HG02938 (cell line): ENCODE measurements at regions not wholly inside any gene's neighbourhood (a gene's known extent, or its start where the extent isn't known, plus 50 kb on each side); places are given as distances from the start of the nearest gene placed in this dataset.
"Not testable (repeated sequence)": the region's sequence is repeated elsewhere in the genome, so short reads cannot be mapped to it uniquely, and the experiment has no call there.

Experiments
- ATAC-seq: cut with Tn5 transposase; IDR thresholded peaks from one replicate; pipeline ENCODE4 v1.9.1; 2021; ENCODE audit warnings: mild to moderate bottlenecking, moderate library complexity; ENCODE audit not compliant: unreplicated experiment

GRCh38 chr14:71803539-71804260 lies 128.5 kb upstream of the RGS6 start:
- no peak for ATAC-seq

DNA sequence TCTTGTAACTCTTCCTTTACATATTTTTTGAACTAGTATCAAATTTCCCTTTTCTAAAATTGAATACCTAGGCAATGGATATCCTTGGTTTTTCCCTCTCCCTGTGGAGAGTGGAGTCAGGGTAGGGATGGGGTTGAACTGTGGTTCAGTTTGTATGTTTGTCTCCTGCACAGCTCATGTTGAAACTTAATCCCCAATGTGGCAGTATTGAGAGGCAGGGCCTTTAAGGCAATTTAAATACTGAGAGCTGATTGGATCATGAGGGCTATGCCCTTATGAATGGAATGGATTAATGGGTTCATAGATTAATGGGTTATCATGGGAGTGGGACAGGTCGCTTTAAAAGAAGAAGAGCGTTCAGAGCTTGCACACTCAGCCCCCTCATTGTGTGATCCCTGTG lies 127.2 kb upstream of the RGS6 start:
- no peak for ATAC-seq

DNA sequence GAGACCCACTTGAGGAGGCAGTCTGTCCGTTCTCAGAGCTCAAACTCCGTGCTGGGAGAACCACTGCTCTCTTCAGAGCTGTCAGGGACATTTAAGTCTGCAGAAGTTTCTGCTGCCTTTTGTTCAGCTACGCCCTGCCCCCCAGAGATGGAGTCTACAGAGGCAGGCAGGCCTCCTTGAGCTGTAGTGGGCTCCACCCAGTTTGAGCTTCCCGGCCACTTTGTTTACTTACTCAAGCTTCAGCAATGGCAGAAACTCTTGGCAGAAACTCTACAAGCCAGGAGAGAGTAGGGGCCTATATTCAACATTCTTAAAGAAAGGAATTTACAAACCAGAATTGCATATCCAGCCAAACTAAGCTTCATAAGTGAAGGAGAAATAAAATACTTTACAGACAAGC lies 125.2 kb upstream of the RGS6 start:
- ATAC-seq: not testable (repeated sequence)

GRCh38 chr14:71810800-71811199 lies 121.4 kb upstream of the RGS6 start:
- ATAC-seq: not testable (repeated sequence)

GRCh38 chr14:71812693-71813092 lies 119.5 kb upstream of the RGS6 start:
- ATAC-seq: no peak

DNA sequence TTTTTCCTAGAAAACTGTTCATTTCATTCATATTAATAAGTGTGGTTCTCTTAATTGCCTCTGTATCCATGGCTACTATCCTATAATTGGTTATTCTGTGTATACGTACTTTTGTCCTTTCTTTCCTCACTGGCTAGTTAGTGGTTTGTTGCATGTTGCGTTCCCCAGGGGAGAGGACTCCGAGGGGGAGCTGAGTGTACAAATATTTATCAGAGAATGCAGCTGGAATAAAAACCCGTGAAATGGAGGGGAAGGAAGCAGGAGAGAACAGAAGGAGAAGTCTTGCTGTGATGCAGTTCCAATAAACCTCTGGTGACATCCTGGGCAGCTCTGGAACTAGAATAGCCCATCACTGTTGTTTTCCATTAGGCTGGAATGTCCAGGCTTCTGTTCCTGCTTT lies 117.1 kb upstream of the RGS6 start:
- no peak for ATAC-seq

GRCh38 chr14:71824816-71825215 lies 107.4 kb upstream of the RGS6 start:
- no peak for ATAC-seq

GRCh38 chr14:71833476-71833875 lies 98.8 kb upstream of the RGS6 start:
- ATAC-seq: no peak

GRCh38 chr14:71834284-71835204 lies 97.7 kb upstream of the RGS6 start:
- no peak for ATAC-seq

- ATAC-seq: no peak
Observed at GRCh38 chr14:71852181-71852580, 80.0 kb upstream of the RGS6 start.

DNA sequence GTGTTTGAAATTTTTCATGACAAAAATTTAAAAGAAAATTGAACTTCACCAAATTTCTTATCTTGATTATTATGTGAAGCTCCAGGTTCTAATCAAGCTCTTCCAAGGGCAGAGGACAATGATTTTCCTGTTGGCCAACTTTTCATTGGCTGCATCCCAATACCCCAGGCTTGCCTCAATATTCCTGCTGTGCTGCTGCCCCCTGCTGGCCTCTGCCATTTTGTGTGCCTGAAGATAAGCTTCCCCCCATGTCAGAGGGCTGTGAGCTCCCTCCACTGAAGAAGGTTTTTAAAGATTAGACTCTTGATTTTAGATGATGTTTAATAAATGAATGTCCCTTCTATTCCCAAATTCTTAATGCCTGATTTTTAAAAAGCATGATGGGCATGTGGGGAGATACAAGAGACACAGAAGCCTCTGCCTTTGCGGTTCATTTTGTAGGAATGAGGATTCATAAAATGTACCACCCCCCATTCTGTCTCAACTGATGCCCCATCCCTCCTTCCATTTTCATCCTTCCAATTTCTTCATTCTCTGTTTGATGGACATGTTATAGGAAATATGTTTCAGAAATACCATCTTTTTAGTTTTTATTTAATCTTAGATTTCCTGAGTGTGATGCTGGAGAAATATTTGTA lies 76.7 kb upstream of the RGS6 start:
- ATAC-seq: no peak

DNA sequence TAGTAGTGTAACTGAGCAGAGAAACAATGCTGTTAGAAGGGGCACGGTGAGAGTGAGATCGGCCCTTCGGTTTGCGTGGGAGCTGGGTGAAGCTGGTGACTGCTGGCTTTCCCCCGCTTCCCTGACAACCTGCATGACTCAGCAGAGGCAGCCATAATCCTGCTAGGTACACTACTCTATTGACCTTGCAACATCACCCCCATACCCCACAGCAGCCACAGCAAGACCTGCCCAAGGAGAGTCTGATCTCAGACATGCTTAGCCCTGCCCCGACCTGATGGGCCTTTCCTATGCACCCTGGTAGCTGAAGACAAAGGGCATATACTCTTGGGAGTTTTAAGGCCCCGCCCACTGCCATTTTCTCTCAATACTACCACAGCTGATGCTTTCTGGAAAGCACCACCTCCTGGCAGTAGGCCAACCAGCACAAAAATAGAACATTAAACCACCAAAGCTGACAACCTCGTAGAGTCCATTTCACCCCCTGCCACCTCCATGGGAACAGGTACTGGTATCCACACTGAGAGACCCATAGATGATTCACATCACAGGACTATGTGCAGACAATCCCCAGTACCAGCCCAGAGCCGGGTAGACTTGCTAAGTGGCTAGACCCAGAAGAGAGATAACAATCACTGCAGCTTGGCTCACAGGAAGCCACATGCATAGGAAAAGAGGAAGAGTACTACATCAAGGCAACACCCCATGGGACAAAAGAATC lies 75.9 kb upstream of the RGS6 start:
- no peak for ATAC-seq

- no peak for ATAC-seq
Observed at GRCh38 chr14:71863049-71863448, 69.2 kb upstream of the RGS6 start.

DNA sequence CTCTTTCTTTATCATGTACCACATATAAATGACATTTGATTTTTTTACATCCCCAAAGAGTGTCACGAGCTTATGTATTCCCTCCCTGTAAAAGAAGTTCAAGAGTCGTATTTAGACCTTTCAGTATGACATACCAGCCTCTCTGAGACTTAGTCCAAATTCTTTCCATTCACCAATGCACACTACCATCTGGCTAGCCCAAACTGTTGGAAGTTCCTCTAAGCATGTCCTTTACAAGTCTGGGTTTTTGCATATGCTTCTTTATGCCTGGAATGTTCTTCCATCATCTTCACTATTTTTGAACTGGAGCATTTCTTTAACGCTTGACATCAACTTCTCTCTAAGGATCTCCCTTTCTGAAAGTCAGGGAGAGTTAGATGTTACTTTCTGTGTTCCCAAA lies 68.5 kb upstream of the RGS6 start:
- ATAC-seq: no peak
